ENCODE measurements at regions not wholly inside any gene's neighbourhood (a gene's known extent, or its start where the extent isn't known, plus 50 kb on each side); places are given as distances from the start of the nearest gene placed in this dataset.

DNA sequence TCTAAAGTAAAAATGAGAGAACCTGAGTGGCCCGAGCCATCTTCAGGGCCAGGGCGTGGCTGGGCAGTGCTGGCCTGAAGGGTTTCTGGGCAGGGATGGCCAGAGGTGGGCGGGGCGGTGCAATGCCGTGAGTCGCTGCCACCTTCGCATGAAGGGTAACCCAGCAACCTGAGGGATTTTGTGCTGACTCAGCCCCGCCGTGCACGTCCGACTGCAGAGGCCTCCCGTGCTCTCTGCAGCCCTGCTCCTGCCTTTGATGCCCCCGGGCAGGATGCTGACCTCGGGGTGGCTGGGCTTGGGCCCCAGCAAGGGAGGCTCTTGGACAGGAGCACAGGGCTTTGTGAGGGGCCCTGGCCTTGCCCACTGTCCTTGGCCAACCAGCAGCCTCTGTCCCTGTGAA, 81.7 kb upstream of the GATA5 start:
- in situ Hi-C loops (cut with HindIII; ENCODE audit: low sequenced_read_pairs), result no loop called here

GRCh38 chr20:62557999-62558408, 82.2 kb upstream of the GATA5 start:
- in situ Hi-C loops (cut with HindIII; ENCODE audit: low sequenced_read_pairs), result no loop called here

GRCh38 chr20:62558779-62559178, 83.0 kb upstream of the GATA5 start:
- in situ Hi-C loops (cut with HindIII; ENCODE audit: low sequenced_read_pairs), result no loop called here

GRCh38 chr20:62560162-62560561, 82.1 kb upstream of the SLCO4A1 start:
- in situ Hi-C loops (cut with HindIII; ENCODE audit: low sequenced_read_pairs), result no loop called here

- in situ Hi-C loops (cut with HindIII; ENCODE audit: low sequenced_read_pairs), result no loop called here
These were observed 81.1 kb upstream of the SLCO4A1 start for GRCh38 chr20:62561182-62561581.

- in situ Hi-C loops (cut with HindIII; ENCODE audit: low sequenced_read_pairs), result no loop called here
These were observed 80.4 kb upstream of the SLCO4A1 start for GRCh38 chr20:62561948-62562347.

DNA sequence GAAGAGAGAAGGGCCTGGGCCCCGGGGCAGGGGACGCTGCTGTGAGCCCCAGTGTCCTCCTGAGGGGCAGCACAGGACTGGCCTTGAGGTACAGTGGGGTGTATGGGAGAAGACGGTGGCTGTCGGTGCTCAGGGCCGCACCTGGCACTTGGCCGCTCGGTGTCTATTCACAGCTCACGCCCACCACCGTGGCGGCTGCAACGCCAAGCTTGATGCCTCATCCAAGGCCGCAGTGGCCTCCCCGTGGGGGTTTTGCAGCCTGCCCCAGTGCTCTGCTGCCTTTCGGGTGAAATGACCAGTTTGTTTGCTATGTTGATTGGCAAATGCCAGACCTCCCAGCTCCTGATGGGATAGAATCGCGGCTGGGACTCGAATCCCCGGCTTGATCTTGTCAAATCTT, 79.5 kb upstream of the SLCO4A1 start:
- in situ Hi-C loops (cut with HindIII; ENCODE audit: low sequenced_read_pairs), result no loop called here

DNA sequence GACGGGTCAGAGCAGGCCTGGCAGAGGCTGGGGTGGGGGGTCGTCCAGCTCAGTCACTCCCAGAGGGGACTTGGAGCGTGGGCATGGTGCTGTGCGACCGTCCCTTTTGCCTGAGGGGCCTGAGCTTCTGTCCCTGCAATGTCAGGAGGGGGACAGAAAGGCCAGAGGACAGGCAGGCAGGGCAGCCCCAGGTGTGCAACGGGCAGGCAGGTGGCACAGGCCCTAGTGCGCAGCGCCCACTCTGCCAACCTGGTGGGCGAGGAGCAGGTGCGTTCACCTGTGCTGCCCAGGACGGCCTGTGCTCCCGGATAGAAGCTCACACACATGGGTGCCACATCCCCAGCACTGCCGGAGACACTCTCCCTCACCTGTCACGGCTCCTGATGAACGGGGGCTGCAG, 78.7 kb upstream of the SLCO4A1 start:
- in situ Hi-C loops (cut with HindIII; ENCODE audit: low sequenced_read_pairs), result no loop called here

DNA sequence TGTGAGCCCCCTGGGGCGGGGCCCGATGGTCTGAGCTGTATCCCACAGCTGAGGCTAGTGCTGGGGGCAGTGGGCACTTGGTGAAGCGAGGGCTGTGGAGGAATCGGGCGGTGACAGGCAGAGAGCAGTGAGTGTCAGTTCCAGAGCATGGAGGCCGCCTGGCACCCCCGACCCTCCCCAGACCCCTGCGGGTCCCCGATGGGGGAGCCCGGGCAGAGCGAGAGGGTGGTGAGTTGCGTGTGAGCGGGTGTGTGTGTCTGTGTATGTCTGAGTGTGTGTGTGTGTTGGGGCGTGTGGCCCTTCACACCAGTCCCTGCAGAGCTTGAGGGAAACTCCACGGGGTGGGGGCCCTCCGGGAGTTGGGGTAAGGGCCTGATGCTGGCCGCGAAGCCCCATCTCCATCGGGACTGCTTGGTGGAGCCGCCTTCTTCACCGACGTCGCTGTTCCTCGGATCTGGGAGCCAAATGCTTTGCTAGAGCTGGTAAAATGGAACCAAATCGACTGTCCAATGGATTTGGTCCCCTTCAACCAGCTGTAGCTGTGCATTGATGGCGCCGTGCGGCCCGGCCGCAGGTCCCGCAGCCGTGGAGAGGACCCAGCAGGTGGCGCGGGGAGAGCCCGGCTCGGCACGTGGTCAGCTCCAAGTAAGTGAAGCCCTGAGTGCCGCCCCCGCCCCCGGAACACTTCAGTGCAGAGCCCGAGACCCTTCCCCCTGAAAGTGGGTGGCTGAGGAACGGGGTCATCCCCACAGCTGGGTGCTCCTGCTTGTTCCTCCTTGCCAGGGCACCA, 77.7 kb upstream of the SLCO4A1 start:
- in situ Hi-C loops (cut with HindIII; ENCODE audit: low sequenced_read_pairs), result no loop called here

GRCh38 chr20:62566266-62566665, 76.0 kb upstream of the SLCO4A1 start:
- in situ Hi-C loops (cut with HindIII; ENCODE audit: low sequenced_read_pairs), result no loop called here

- in situ Hi-C loops (cut with HindIII; ENCODE audit: low sequenced_read_pairs), result no loop called here
These were observed 75.5 kb upstream of the SLCO4A1 start for GRCh38 chr20:62566771-62567170.

- in situ Hi-C loops (cut with HindIII; ENCODE audit: low sequenced_read_pairs), result no loop called here
These were observed 74.9 kb upstream of the SLCO4A1 start for GRCh38 chr20:62567246-62568044.

GRCh38 chr20:62568045-62568389, 74.3 kb upstream of the SLCO4A1 start:
- in situ Hi-C loops (cut with HindIII; ENCODE audit: low sequenced_read_pairs), result no loop called here

GRCh38 chr20:62569615-62570014, 72.7 kb upstream of the SLCO4A1 start:
- in situ Hi-C loops (cut with HindIII; ENCODE audit: low sequenced_read_pairs), result loop anchor here (10.0 kb wide), 1 partner anchor 135 kb away; no protein-coding TSS in a partner anchor

GRCh38 chr20:62570403-62570802, 71.9 kb upstream of the SLCO4A1 start:
- in situ Hi-C loops (cut with HindIII; ENCODE audit: low sequenced_read_pairs), result loop anchor here (10.0 kb wide), 1 partner anchor 136 kb away; no protein-coding TSS in a partner anchor

- in situ Hi-C loops (cut with HindIII; ENCODE audit: low sequenced_read_pairs), result loop anchor here (10.0 kb wide), 1 partner anchor 136 kb away; no protein-coding TSS in a partner anchor
These were observed 71.2 kb upstream of the SLCO4A1 start for GRCh38 chr20:62570897-62571668.

DNA sequence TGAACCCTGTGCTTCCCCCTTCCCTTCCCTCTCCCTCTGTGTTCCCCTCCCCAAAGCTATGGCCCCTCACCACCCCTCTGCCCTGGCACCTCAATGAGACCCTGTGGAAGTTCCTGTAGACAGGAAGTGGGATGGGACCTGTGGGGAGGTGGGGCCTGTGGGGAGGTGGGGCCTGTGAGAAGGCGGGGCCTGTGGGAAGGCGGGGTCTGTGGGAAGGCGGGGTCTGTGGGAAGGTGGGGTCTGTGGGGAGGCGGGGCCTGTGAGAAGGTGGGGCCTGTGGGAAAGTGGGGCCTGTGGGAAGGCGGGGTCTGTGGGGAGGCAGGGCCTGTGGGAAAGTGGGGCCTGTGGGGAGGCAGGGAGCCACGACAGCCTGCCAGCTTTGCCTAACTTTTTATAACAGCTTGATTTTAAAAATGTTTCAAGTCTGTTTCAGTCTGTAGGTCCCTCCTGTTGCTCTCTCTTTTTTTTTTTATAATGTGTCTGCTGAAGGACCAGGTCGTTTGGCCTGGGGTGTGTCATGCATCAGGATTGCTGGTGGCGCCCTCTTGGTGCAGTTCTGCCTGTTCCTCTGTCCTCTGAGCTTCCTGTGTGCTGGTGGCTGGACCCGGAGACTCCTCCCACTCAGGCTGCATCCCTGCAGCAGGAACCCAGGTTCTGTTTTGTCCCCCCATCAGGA, 70.5 kb upstream of the SLCO4A1 start:
- in situ Hi-C loops (cut with HindIII; ENCODE audit: low sequenced_read_pairs), result loop anchor here (10.0 kb wide), 1 partner anchor 137 kb away; no protein-coding TSS in a partner anchor

DNA sequence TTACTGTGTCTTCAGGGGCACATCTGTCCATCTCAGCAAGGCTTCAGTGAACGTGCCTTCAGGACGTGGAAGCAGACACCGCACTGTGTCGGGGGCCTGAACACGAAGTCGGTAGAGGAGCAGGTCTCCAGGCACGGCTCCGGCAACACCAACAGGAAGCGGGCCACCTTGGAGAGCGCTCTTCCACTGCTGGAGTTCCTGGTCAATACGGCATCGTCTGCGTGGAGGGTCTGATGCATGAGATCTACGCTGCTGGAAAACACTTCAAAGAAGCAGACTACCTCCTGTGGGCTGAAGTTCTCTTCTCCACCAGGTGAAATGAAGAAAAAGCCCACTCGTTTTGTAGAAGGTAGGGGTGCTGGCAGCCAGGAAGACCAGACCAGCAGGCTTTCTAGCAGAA, 69.3 kb upstream of the SLCO4A1 start:
- in situ Hi-C loops (cut with HindIII; ENCODE audit: low sequenced_read_pairs), result loop anchor here (10.0 kb wide), 1 partner anchor 138 kb away; no protein-coding TSS in a partner anchor

GRCh38 chr20:62573817-62574216, 68.5 kb upstream of the SLCO4A1 start:
- in situ Hi-C loops (cut with HindIII; ENCODE audit: low sequenced_read_pairs), result loop anchor here (10.0 kb wide), 1 partner anchor 139 kb away; no protein-coding TSS in a partner anchor

DNA sequence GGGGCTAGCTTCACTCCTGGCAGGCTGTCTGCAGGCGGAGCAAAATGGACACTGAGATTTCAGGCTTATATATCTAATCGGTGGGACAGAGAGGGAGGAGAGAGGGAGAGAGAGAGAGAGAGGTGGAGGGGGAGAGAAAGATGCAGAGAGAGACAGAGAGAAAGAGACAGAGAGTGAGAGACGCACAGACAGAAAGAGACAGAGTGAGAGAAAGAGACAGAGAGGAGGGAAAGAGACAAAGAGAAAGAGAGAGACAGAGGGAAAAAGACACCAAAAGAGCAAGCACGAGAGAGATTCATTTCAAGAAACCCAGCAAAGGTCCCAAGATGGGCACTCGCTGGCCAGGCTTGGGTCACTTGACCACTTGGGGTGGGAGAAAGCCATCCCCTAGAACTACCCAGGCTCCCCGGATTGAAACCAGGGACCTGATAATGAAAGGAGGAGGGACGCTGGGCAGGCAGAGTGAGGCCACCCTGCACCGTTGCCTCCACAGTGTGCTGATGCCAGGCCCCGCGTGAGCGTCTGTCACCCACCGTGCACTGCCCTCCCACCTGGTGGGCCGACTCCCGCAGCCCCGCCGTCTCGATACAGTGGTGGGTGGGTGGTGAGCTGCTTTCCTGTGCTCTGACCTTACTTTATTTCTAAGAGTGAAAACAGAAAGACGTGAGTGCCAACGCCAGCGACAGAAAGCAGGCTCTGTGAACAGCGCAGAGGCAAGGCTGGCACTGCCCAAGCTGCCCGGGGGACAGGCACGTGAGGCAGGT, 67.9 kb upstream of the SLCO4A1 start:
- in situ Hi-C loops (cut with HindIII; ENCODE audit: low sequenced_read_pairs), result loop anchor here (10.0 kb wide), 1 partner anchor 140 kb away; no protein-coding TSS in a partner anchor

Data from DLD1 (cell line).